ENCODE measurements at regions not wholly inside any gene's neighbourhood (a gene's known extent, or its start where the extent isn't known, plus 50 kb on each side); places are given as distances from the start of the nearest gene placed in this dataset.

DNA sequence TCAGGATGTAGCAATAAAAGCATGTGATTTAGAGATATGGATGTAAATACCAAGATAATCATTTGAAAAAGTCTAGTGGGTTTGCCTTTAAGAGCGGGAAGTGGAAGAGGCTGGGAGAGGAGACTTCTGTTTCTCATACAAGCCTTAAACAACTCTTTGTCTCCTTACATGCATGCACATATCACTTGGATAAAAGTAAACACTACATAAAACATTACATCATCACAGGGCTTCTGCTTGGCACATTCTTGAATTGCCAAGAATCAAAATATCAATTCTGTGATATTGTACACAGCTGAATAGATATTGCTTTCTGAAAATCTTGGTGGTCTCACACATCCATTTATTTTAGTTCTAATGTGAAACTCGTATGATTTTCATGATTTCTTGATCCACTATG, 57.6 kb downstream of the FOXD1 start:
- ATAC-seq (no peak), DNase-seq (no peak)
- Histone ChIP-seq H3K27ac (no peak overlapping the region), H3K4me1 (no peaks in the 10 kb centered on the region), H3K36me3 (no peaks in the 10 kb centered on the region), H3K27me3 (peaks cover 2 to 37% of the 10 kb centered on the region in 2 donors), H3K9me3 (peaks cover 0 to 1% of the 10 kb centered on the region in 2 donors), H3K4me3 (no peak overlapping the region)
- intact Hi-C loops (cut with DNase I) = no loop called here
- TF ChIP-seq, protein P1, sequence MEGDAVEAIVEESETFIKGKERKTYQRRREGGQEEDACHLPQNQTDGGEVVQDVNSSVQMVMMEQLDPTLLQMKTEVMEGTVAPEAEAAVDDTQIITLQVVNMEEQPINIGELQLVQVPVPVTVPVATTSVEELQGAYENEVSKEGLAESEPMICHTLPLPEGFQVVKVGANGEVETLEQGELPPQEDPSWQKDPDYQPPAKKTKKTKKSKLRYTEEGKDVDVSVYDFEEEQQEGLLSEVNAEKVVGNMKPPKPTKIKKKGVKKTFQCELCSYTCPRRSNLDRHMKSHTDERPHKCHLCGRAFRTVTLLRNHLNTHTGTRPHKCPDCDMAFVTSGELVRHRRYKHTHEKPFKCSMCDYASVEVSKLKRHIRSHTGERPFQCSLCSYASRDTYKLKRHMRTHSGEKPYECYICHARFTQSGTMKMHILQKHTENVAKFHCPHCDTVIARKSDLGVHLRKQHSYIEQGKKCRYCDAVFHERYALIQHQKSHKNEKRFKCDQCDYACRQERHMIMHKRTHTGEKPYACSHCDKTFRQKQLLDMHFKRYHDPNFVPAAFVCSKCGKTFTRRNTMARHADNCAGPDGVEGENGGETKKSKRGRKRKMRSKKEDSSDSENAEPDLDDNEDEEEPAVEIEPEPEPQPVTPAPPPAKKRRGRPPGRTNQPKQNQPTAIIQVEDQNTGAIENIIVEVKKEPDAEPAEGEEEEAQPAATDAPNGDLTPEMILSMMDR (IDR thresholded peaks at IDR 0.05) = no peak

DNA sequence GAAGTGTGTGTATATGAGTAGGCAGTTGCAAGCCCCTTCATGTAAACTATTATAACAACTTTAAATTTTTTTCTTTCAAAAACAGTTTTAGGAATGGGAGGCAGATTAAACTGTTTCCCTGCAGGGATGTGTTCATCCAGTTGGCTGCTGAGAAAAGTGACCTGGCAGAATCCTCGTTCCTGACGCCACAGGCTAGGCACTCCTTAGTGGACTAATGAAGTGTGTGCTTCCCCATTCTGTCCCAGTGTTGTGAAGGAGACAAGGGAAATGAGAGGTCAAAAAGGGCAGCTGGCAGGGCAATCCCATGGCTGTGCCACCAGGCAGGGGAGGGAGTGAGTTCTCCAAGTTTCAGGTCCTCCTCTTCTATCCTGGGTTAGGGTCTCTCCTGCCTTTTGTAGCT, 59.8 kb downstream of the FOXD1 start:
- no peak for ATAC-seq
- no peak overlapping the region for H3K27ac ChIP-seq

DNA sequence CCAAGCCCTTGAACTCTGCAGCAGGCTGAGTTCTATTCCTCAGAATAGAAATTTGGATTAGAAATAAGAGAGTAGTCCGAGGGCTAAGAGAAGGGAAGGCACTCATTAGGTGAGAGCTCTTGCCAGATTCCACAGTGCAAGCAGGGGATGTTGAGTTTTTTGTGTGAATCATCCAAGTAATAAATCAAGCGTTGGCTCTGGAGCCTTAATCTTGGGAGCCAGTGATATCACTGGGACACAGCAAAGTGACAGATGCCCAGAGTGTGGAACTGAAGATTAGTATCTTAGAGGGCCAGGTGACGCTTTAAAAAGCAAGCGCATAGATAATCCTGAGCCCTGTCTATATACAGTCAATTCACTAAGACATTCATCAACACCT, 60.3 kb downstream of the FOXD1 start:
- DNase-seq (no peak), ATAC-seq (no peak)
- H3K36me3 ChIP-seq = no peaks in the 10 kb centered on the region
- H3K27ac ChIP-seq = no peak overlapping the region
- peaks cover 18 to 49% of the 10 kb centered on the region in 2 donors for H3K27me3 ChIP-seq
- H3K4me3 ChIP-seq = no peak overlapping the region
- no peaks in the 10 kb centered on the region for H3K4me1 ChIP-seq
- TF ChIP-seq, protein P1 (IDR thresholded peaks at IDR 0.05) = no peak
- intact Hi-C loops (cut with DNase I) = no loop called here
- peaks cover 0 to 26% of the 10 kb centered on the region in 2 donors for H3K9me3 ChIP-seq

More for the DNA sequence above, 59.8 kb downstream of the FOXD1 start:
- no peak for DNase-seq
- TF ChIP-seq, protein P1 (IDR thresholded peaks at IDR 0.05) = no peak
- Histone ChIP-seq H3K4me3 (no peak overlapping the region), H3K36me3 (no peaks in the 10 kb centered on the region), H3K27me3 (peaks cover 13 to 45% of the 10 kb centered on the region in 2 donors), H3K4me1 (no peaks in the 10 kb centered on the region), H3K9me3 (peaks cover 0 to 24% of the 10 kb centered on the region in 2 donors)
- intact Hi-C loops (cut with DNase I) = no loop called here

DNA sequence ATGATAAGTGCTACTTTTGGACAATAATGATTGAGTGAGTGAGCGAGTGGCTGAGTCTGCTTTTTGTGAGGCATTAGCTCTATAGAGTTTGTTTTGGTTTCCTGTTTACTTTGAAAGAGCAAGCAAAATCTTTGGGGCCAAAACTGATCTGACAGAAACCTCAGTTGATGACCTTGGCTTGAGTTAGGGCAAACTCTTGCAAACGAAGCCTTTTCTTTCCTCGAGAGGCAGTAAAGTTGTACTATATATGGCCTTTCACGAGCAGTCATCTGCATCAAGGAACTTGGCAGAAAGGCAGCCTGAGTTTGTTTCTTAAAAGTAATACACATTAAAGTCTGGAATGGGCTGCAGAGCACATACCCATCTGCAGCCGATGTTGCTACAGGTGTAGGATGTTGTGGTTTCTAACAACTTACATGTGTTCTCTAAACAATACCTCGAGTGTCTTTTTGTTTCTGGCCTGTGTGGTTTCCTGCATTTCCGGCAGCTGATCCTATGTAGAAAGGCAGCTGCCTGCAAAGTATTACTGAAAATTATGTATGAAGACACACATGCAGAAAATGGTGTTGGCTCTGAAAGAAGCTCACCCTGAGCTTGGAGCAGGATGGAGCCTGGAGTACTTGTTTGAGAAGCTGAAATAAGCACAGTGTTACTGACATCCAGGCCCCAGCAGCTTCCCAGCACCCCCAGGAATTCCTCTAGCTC, 60.8 kb downstream of the FOXD1 start:
- Histone ChIP-seq H3K9me3 (peaks cover 0 to 26% of the 10 kb centered on the region in 2 donors), H3K27me3 (peaks cover 23 to 51% of the 10 kb centered on the region in 2 donors), H3K4me1 (no peaks in the 10 kb centered on the region), H3K27ac (no peak overlapping the region), H3K36me3 (no peaks in the 10 kb centered on the region), H3K4me3 (no peak overlapping the region)
- intact Hi-C loops (cut with DNase I) = no loop called here
- TF ChIP-seq, protein P1 (IDR thresholded peaks at IDR 0.05) = no peak
- peak; percentile 33 for ATAC-seq
- peak in 2 of 4 donors; percentile 41 to 49 for DNase-seq

DNA sequence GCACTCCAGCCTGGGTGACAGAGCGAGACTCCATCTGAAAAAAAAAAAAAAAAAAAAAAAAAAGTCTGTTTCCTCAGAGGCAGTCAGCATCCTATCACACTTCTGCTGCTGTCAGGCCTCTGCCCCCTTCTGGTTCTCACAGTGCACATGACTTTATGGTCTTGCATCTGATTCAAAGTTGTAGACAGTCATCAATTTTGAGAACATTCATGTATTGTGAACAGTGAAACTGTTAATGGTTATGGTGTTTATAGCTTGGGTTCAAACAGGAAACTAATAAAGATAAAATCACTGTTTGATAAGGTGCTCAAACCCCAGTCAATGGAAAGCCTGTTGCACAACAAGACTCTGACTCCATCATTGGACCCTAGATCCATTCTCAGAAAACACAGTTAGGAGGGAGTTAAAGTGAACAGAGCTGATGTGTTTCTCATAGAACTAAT, 61.4 kb downstream of the FOXD1 start:
- Histone ChIP-seq H3K27me3 (peaks cover 29 to 52% of the 10 kb centered on the region in 2 donors), H3K27ac (no peak overlapping the region)
- DNase-seq = no peak

More for the DNA sequence above, 61.4 kb downstream of the FOXD1 start:
- Histone ChIP-seq H3K4me1 (peaks cover 1 to 3% of the 10 kb centered on the region in 2 donors), H3K4me3 (no peak overlapping the region), H3K36me3 (no peaks in the 10 kb centered on the region), H3K9me3 (peaks cover 0 to 26% of the 10 kb centered on the region in 2 donors)
- intact Hi-C loops (cut with DNase I) = no loop called here
- TF ChIP-seq, protein P1 (IDR thresholded peaks at IDR 0.05) = no peak
- no peak for ATAC-seq
